ENCODE measurements at regions not wholly inside any gene's neighbourhood (a gene's known extent, or its start where the extent isn't known, plus 50 kb on each side); places are given as distances from the start of the nearest gene placed in this dataset.

DNA sequence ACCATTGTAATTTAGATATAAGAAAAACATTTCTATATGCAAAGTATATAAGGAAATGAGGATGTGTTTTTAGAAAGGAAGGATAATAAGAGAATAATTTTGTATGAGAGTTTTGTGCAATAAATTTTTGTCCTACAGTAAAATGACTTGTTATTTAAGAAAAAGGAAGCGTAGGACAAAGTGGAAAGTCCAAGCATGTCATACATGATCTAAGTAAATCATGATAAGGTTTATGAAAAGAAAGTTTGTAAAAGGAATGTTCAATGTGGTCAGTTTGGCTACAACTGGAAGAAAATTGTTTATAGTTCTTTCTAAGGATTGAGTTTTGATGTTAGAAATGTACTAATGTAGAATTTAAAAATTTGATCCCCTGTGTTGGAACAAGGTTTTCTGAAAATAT lies 222.3 kb downstream of the KATNAL1 start:
- POLR2A ChIA-PET: no interaction called here

DNA sequence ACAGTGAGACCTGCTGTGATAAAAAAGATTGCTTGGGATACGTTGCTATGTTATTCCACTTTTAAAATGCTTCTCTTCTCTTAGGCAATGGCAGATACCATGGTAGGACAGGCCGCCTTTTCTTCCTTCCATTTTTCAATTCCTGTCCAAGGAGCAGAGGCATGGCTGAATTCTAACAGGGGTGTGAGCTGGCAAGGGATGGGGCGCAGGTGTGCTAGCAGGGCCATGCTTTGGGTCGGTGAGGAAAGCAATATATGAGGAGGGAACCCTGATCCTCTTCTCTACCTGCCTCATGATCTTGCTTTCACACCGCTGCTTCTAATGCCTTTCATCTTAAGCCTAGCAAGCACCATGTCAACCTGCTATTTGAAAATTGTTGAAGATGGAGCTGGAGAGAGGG lies 225.0 kb downstream of the KATNAL1 start:
- TF ChIP-seq, protein P1, sequence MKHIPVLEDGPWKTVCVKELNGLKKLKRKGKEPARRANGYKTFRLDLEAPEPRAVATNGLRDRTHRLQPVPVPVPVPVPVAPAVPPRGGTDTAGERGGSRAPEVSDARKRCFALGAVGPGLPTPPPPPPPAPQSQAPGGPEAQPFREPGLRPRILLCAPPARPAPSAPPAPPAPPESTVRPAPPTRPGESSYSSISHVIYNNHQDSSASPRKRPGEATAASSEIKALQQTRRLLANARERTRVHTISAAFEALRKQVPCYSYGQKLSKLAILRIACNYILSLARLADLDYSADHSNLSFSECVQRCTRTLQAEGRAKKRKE (CRISPR knock-in tag; IDR thresholded peaks at IDR 0.05; ENCODE audit: low read depth): no peak
- TF ChIP-seq, protein P2, sequence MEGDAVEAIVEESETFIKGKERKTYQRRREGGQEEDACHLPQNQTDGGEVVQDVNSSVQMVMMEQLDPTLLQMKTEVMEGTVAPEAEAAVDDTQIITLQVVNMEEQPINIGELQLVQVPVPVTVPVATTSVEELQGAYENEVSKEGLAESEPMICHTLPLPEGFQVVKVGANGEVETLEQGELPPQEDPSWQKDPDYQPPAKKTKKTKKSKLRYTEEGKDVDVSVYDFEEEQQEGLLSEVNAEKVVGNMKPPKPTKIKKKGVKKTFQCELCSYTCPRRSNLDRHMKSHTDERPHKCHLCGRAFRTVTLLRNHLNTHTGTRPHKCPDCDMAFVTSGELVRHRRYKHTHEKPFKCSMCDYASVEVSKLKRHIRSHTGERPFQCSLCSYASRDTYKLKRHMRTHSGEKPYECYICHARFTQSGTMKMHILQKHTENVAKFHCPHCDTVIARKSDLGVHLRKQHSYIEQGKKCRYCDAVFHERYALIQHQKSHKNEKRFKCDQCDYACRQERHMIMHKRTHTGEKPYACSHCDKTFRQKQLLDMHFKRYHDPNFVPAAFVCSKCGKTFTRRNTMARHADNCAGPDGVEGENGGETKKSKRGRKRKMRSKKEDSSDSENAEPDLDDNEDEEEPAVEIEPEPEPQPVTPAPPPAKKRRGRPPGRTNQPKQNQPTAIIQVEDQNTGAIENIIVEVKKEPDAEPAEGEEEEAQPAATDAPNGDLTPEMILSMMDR (IDR thresholded peaks at IDR 0.05): no peak
- no peak for TF ChIP-seq KDM5A (IDR thresholded peaks at IDR 0.05)
- no peak for TF ChIP-seq HEYL (CRISPR knock-in tag; IDR thresholded peaks at IDR 0.05)
- no peak for TF ChIP-seq BHLHE40 (IDR thresholded peaks at IDR 0.05; ENCODE audit: low read depth, low read length)
- no peak for TF ChIP-seq RARB (CRISPR knock-in tag; IDR thresholded peaks at IDR 0.05)
- TF ChIP-seq ESRRA (IDR thresholded peaks at IDR 0.05; ENCODE audit: borderline replicate concordance, low read length): no peak
- no peak for TF ChIP-seq EP300 (IDR thresholded peaks at IDR 0.05)
- no peak for TF ChIP-seq CHD2 (IDR thresholded peaks at IDR 0.05; ENCODE audit: low read length, partially characterized antibody)
- TF ChIP-seq CBX8 (IDR thresholded peaks at IDR 0.05): no peak
- TF ChIP-seq HOXB13 (CRISPR knock-in tag; IDR thresholded peaks at IDR 0.05; ENCODE audit: low read depth): no peak
- TF ChIP-seq POLR2AphosphoS2 (conservative IDR thresholded peaks at IDR 0.05; ENCODE audit: low read length): no peak
- TF ChIP-seq HDAC2 (IDR thresholded peaks at IDR 0.05): no peak
- TF ChIP-seq NR3C1 (IDR thresholded peaks at IDR 0.05): no peak
- TF ChIP-seq, protein P3, sequence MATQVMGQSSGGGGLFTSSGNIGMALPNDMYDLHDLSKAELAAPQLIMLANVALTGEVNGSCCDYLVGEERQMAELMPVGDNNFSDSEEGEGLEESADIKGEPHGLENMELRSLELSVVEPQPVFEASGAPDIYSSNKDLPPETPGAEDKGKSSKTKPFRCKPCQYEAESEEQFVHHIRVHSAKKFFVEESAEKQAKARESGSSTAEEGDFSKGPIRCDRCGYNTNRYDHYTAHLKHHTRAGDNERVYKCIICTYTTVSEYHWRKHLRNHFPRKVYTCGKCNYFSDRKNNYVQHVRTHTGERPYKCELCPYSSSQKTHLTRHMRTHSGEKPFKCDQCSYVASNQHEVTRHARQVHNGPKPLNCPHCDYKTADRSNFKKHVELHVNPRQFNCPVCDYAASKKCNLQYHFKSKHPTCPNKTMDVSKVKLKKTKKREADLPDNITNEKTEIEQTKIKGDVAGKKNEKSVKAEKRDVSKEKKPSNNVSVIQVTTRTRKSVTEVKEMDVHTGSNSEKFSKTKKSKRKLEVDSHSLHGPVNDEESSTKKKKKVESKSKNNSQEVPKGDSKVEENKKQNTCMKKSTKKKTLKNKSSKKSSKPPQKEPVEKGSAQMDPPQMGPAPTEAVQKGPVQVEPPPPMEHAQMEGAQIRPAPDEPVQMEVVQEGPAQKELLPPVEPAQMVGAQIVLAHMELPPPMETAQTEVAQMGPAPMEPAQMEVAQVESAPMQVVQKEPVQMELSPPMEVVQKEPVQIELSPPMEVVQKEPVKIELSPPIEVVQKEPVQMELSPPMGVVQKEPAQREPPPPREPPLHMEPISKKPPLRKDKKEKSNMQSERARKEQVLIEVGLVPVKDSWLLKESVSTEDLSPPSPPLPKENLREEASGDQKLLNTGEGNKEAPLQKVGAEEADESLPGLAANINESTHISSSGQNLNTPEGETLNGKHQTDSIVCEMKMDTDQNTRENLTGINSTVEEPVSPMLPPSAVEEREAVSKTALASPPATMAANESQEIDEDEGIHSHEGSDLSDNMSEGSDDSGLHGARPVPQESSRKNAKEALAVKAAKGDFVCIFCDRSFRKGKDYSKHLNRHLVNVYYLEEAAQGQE (IDR thresholded peaks at IDR 0.05): no peak
- no peak for TF ChIP-seq FOSL2 (IDR thresholded peaks at IDR 0.05)
- TF ChIP-seq FOSL2 (CRISPR knock-in tag; IDR thresholded peaks at IDR 0.05): no peak
- TF ChIP-seq NPAS2 (CRISPR knock-in tag; IDR thresholded peaks at IDR 0.05; ENCODE audit: borderline replicate concordance): no peak
- POLR2A ChIA-PET: no interaction called here

More for the DNA sequence above, 222.3 kb downstream of the KATNAL1 start:
- Histone ChIP-seq H3K4me2 (no peak overlapping the region), H3K4me3 (no peak overlapping the region), H3K9me3 (no peaks in the 10 kb centered on the region), H3K4me1 (no peaks in the 10 kb centered on the region), H3K27ac (no peak overlapping the region)
- CTCF ChIA-PET: no interaction called here
- ATAC-seq (no peak), DNase-seq (ENCODE audit: low read depth in 1 of 2, low spot score in 1 of 2) (no peak), FAIRE-seq (no peak)
- TF ChIP-seq, protein P4, sequence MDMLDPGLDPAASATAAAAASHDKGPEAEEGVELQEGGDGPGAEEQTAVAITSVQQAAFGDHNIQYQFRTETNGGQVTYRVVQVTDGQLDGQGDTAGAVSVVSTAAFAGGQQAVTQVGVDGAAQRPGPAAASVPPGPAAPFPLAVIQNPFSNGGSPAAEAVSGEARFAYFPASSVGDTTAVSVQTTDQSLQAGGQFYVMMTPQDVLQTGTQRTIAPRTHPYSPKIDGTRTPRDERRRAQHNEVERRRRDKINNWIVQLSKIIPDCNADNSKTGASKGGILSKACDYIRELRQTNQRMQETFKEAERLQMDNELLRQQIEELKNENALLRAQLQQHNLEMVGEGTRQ (IDR thresholded peaks at IDR 0.05): no peak
- TF ChIP-seq ESRRA (IDR thresholded peaks at IDR 0.05; ENCODE audit: borderline replicate concordance, low read length): no peak
- TF ChIP-seq, protein P1 (CRISPR knock-in tag; IDR thresholded peaks at IDR 0.05; ENCODE audit: low read depth): no peak
- no peak for TF ChIP-seq GATA3 (IDR thresholded peaks at IDR 0.05; ENCODE audit: borderline replicate concordance)
- TF ChIP-seq TFCP2L1 (CRISPR knock-in tag; IDR thresholded peaks at IDR 0.05): no peak
- no peak for TF ChIP-seq ZC3H11A (IDR thresholded peaks at IDR 0.05)
- no peak for TF ChIP-seq TP53 (CRISPR knock-in tag; IDR thresholded peaks at IDR 0.05)
- no peak for TF ChIP-seq HOXA7 (CRISPR knock-in tag; IDR thresholded peaks at IDR 0.05)
- TF ChIP-seq POLR2A (IDR thresholded peaks at IDR 0.05; ENCODE audit: low read length): no peak
- no peak for TF ChIP-seq EP300 (IDR thresholded peaks at IDR 0.05)
- WGBS (ENCODE audit: missing lambda C conversion rate): 14% methylated on average over 1 of the region's 1 CpG

More for the DNA sequence above, 225.0 kb downstream of the KATNAL1 start:
- H3K27ac ChIP-seq: no peak overlapping the region
- CTCF ChIA-PET: no interaction called here
- H3K4me2 ChIP-seq: no peak overlapping the region
- no peak for DNase-seq (ENCODE audit: low read depth in 1 of 2, low spot score in 1 of 2)
- H3K4me3 ChIP-seq: no peak overlapping the region
- H3K4me1 ChIP-seq: no peaks in the 10 kb centered on the region
- no peaks in the 10 kb centered on the region for H3K9me3 ChIP-seq
- ATAC-seq: no peak
- 36% methylated on average over 5 of the region's 5 CpGs for WGBS (ENCODE audit: missing lambda C conversion rate)
- FAIRE-seq: no peak

All from A549 (cell line).